ENCODE measurements at regions not wholly inside any gene's neighbourhood (a gene's known extent, or its start where the extent isn't known, plus 50 kb on each side); places are given as distances from the start of the nearest gene placed in this dataset.
A peak's percentile ranks its signal among the peaks of the same experiment; 100 is the strongest.

GRCh38 chr2:219906114-219907010 is 278.9 kb downstream of the SLC4A3 start:
- intact Hi-C loops (cut with micrococcal nuclease): no loop called here
- no peaks in the 10 kb centered on the region for H3K36me3 ChIP-seq
- H3K4me3 ChIP-seq: no peak overlapping the region
- no peaks in the 10 kb centered on the region for H3K27me3 ChIP-seq (ENCODE audit: low read depth)
- no peak overlapping the region for H3K27ac ChIP-seq (replicated peaks)
- no peaks in the 10 kb centered on the region for H3K4me1 ChIP-seq
- no peak for DNase-seq
- no peaks in the 10 kb centered on the region for H3K9me3 ChIP-seq (replicated peaks)
- TF ChIP-seq CTCF (IDR thresholded peaks at IDR 0.05; ENCODE audit: borderline replicate concordance): no peak

GRCh38 chr2:219907011-219907365 is 279.6 kb downstream of the SLC4A3 start:
- H3K4me1 ChIP-seq: no peaks in the 10 kb centered on the region
- TF ChIP-seq CTCF (IDR thresholded peaks at IDR 0.05; ENCODE audit: borderline replicate concordance): no peak
- no peak overlapping the region for H3K27ac ChIP-seq (replicated peaks)
- no peak for DNase-seq
- H3K9me3 ChIP-seq (replicated peaks): no peaks in the 10 kb centered on the region
- intact Hi-C loops (cut with micrococcal nuclease): no loop called here
- no peaks in the 10 kb centered on the region for H3K27me3 ChIP-seq (ENCODE audit: low read depth)
- H3K36me3 ChIP-seq: no peaks in the 10 kb centered on the region
- H3K4me3 ChIP-seq: no peak overlapping the region

GRCh38 chr2:219908538-219908937 is 281.1 kb downstream of the SLC4A3 start:
- Histone ChIP-seq H3K27me3 (ENCODE audit: low read depth) (no peaks in the 10 kb centered on the region), H3K9me3 (replicated peaks) (no peaks in the 10 kb centered on the region), H3K4me3 (no peak overlapping the region), H3K27ac (replicated peaks) (no peak overlapping the region), H3K4me1 (peaks cover 11% of the 10 kb centered on the region), H3K36me3 (no peaks in the 10 kb centered on the region)
- TF ChIP-seq CTCF (IDR thresholded peaks at IDR 0.05; ENCODE audit: borderline replicate concordance): no peak
- no peak for DNase-seq
- intact Hi-C loops (cut with micrococcal nuclease): no loop called here

GRCh38 chr2:219911541-219911940 is 284.1 kb downstream of the SLC4A3 start:
- Histone ChIP-seq H3K4me3 (no peak overlapping the region), H3K4me1 (peaks cover 11% of the 10 kb centered on the region), H3K27ac (replicated peaks) (no peak overlapping the region), H3K36me3 (no peaks in the 10 kb centered on the region), H3K9me3 (replicated peaks) (no peaks in the 10 kb centered on the region), H3K27me3 (ENCODE audit: low read depth) (no peaks in the 10 kb centered on the region)
- DNase-seq: no peak
- intact Hi-C loops (cut with micrococcal nuclease): no loop called here
- no peak for TF ChIP-seq CTCF (IDR thresholded peaks at IDR 0.05; ENCODE audit: borderline replicate concordance)

GRCh38 chr2:219912491-219912921 is 285.1 kb downstream of the SLC4A3 start:
- peak; percentile 44 for TF ChIP-seq CTCF (IDR thresholded peaks at IDR 0.05; ENCODE audit: borderline replicate concordance)
- peak overlapping the region; percentile 15 for H3K27ac ChIP-seq (replicated peaks)
- H3K9me3 ChIP-seq (replicated peaks): no peaks in the 10 kb centered on the region
- intact Hi-C loops (cut with micrococcal nuclease): no loop called here
- H3K4me3 ChIP-seq: no peak overlapping the region
- DNase-seq: no peak
- no peaks in the 10 kb centered on the region for H3K36me3 ChIP-seq
- no peaks in the 10 kb centered on the region for H3K27me3 ChIP-seq (ENCODE audit: low read depth)
- peaks cover 11% of the 10 kb centered on the region for H3K4me1 ChIP-seq
